HG03060 (cell line): ENCODE measurements at regions not wholly inside any gene's neighbourhood (a gene's known extent, or its start where the extent isn't known, plus 50 kb on each side); places are given as distances from the start of the nearest gene placed in this dataset.
"Not testable (repeated sequence)": the region's sequence is repeated elsewhere in the genome, so short reads cannot be mapped to it uniquely, and the experiment has no call there.

Experiments used
- ATAC-seq: cut with Tn5 transposase; IDR thresholded peaks from one replicate; pipeline ENCODE4 v1.9.1; 2021; ENCODE audit warnings: low read depth, moderate number of reproducible peaks; ENCODE audit not compliant: unreplicated experiment

DNA sequence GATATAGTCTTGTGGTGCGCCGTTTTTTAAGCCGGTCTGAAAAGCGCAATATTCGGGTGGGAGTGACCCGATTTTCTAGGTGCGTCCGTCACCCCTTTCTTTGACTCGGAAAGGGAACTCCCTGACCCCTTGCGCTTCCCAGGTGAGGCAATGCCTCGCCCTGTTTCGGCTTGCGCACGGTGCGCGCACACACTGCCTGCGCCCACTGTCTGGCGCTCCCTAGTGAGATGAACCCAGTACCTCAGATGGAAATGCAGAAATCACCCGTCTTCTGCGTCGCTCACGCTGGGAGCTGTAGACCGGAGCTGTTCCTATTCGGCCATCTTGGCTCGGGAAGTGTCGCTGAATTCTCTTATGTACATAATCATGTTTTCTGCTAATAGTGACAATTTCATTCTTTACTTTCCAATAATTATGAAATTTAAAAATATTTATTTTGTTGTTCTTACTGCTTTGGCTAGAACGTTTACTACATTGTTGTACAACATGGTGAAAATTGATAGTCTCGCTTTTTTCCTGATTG lies 61.2 kb upstream of the MINDY3 start:
- not testable (repeated sequence) for ATAC-seq

DNA sequence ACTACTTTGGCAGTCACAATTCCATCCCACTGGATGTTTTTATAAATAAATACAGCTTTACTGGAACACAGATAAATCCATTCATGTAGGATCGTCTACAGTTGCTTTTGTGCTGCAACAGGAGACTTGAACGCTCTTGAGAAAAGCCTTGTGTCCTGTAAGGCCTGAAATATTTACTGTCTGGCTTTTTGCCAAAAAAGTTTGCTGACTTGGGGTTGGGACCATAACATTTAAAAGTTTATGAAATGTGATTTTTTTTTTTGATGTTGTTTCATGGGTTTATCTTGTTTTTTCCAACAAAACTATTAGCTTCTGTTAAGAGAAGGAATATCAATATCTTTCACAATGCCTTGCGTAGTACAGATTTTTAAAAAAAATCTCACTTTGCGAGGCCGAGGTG lies 71.1 kb upstream of the MINDY3 start:
- ATAC-seq: no peak

DNA sequence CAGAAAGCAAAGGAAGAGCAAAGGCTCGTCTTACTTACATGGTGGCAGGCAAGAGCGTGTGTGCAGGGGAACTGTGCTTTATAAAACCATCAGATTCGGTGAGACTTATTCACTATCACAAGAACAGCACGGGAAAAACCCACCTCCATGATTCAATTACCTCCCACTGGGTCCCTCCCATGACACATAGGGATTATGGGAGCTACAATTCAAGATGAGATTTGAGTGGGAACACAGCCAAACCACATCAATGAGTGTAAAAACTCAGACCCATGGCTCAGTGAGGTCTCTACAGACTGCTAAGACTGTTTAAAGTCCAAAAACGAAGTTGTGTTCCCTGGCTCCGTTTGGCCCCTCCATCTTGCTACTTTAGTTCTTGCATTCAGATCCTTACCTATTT lies 79.2 kb upstream of the MINDY3 start:
- ATAC-seq: not testable (repeated sequence)

DNA sequence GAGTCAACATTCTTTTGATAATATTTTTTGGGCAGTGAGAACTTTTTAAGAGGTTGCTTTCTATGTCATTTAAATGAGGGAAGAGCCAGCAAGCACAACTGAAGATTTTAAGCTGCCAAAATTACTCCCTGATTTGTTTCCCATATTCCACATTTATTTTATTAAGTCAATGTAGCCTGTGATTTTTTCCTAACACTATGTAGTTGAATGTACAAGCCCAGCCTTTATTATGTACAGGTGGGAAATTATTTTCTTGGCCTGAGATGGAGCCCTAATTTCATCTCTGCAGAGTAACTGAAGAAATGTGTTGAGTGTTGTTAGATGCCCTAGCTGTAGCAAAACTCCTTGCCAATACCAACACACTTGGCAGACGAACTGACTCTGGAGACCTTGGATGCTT lies 83.1 kb upstream of the MINDY3 start:
- no peak for ATAC-seq

DNA sequence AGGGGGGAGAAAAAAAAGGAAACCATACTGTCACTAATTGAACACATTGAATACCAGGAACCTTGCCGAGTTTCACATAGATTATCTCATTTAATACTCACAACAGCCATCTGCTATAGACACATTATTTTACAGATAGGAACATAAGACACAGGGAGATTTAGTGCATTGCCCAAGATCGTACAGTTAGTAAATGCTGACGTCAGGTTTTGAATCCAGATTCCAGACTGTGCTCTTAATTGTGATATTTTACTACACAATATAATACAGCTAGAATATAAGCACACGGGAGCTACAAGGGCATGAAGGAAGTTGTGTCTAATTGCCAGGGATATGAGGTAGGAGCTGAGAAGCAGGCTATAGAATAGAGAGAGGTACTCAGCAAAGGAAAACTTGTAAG lies 93.9 kb upstream of the MINDY3 start:
- ATAC-seq: no peak

DNA sequence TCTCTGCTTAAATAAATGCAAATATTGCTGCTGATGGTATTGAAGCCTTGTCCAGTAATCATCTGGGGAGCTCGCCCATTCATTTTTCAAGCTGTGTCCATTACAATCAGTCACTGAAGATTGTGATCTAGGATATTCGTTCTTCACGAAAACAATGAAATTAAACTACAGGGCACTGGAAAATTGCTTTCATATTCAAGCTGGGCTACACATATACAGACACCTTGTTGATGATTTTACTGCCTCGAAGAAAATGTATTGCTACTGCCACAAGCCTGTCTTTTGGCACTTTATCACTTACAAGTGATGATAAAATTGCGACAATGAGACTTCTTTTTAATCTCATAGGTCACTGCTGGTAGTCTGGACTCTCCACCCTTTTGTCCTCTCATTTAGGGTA lies 100.0 kb upstream of the MINDY3 start:
- ATAC-seq: no peak

DNA sequence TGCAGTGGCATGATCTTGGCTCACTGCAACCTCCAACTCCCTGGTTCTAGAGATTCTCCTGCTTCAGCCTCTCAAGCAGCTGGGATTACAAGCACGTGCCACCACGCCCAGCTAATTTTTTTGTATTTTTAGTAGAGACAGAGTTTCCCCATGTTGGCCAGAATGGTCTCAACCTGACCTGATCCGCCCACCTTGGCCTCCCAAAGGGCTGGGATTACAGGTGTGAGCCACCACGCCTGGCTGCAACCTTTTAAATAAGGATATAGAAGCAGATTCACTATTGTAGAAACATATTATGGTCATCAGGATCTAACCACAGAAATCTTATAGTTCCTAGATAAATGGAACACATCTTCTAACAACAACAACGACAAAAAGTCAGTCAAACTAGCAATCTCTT lies 112.4 kb upstream of the MINDY3 start:
- not testable (repeated sequence) for ATAC-seq

DNA sequence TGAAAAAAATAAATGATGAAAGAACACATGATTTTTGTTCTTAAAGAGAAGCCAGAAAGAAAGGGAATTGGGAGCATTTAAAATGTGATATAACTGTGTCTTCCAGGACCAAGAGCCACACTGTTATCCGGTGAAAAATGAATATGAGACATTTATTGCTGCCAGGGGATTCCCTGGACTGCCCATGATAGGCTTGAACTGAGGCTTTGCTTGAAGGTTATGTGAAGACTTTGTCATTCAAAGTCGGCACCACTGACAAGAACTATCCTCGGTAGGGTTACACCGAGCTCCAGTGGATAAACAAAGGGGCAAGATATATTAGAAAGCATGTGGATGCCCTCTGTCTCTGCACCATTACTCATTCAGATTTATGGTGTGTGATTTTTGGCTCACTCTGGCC lies 125.4 kb upstream of the MINDY3 start:
- ATAC-seq: no peak

DNA sequence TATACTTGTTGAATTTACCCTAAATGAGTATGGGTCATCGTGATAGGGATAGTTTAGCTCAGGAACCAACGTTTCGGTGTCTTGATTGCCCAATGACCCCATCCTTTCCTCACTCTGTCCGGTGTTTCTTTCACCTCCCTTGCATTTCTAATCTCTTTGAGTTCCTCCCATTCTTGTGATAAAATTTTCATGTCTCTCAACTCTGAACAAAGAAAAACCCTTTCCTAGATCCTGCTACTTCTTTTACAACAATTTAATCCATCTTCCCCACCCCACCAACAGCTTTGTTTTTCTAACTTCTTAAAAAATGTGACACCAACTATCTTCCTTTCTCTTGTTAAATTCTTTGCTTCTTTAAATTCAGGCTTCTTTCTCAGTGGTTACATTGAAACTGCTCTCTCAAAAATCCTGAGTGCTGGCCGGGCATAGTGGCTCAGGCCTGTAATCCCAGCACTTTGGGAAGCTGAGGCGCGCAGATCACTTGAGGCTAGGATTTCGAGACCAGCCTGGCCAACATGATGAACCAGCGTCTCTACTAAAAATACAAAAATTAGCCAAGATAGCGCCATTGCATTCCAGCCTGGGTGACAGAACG lies 130.3 kb upstream of the MINDY3 start:
- ATAC-seq: no peak

DNA sequence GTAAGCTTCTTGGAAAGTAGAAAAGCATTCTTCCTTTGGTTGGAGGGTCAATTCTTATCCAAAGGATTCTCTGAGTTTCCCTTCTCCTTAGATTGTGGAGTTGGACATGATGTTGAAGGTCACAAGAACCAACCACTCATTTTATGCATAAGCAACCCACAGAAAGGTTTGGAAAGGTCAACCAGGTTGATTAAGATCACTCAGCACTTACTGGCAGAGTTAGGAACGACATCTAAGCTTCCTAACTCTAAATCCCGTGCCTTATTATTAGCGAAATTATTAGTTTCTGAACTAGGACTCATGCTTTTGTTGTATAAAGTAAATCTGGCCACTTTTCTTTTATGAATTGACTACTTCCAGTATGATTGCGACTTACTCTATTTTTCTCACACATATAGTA lies 137.0 kb upstream of the MINDY3 start:
- ATAC-seq: no peak

DNA sequence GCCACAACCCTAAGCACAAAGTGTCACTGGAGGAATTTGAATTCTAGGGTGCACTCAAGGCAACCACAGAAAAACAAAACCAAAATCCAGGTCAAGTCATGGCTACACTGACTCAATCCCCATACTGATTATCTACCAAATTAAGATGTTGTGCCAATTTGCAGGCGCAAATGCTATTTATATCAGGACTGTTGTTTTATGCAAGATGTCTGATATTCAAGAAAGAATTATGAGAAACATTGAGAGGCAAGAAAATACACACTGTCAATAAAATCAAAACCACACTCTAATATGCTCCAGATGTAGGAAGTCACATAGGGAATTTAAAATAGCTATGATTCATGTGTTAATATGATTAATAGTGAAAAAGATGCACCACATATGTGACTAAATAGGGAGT lies 141.3 kb upstream of the MINDY3 start:
- ATAC-seq: no peak

DNA sequence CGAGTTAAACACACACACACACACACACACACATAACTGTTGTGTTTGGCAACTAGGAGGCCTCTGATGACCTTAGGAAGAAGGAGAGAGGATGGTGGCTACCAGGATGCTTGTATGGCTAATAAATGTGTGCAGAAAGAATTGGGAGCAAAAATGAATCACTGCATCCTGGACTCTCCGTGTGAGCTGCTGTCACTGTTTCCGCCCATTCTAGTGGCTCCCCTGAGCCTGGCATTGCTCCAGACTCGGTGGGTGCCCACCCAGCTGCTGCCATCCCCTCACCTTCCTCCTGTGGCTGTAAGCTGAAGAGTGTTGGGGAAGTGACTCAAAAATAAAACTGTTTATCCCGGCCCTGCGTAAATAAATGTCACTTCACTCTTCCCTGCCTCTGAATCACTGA lies 149.5 kb upstream of the MINDY3 start:
- no peak for ATAC-seq

DNA sequence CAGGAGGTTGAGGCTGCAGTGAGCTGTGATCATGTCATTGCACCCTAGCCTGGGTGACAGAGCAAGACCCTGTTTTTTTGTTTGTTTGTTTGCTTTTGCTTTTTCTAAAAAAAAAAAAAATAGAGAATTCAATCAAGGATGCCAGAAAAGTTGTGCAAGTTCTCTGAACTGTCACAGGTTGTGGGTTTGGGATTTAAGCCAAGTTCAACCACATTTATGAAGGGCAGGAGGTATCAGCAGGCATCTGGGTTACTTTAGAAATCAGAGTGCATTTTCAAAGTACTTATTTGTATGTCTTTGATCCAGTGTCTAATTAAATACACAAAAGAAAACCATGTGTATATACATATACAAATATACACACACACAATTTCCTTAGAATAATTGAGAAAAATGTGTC lies 151.2 kb upstream of the MINDY3 start:
- ATAC-seq: no peak

DNA sequence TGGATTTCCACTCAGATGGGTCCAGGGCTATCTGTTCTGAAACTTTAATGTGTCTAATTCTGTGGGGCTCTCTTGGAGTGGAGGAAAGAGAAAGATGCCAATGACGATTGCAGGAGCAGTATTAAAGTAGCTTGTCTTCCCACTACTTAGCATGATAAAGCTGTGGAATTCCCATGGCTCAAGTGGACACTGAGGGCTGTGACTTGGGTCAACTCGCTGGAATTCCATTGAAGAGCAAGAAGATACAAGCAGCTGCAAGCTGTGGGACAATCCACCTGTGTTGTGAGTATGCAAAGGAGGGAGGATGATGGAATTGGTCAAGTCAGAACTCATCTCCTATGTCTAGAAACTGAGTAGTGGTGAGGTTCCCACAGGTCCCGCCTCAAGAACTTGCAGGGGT lies 154.2 kb upstream of the MINDY3 start:
- no peak for ATAC-seq

DNA sequence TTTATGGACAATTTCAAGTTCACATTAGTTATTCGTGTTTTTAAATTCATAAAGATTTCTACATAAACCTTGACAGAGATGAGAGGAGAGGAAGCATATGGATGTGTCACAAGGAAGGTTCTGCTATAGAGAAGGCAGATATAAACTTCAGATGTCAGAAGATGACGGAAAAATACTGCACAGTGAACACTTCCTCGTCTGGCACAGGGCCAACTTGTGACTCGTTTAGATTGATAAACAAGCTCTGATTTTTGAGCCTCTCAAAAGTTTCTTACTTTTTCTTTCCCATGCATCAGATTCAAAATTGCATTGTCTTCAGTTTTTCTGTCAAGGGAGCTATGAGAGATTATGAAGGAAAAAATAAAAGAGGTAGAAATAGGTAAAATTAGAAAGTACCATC lies 156.4 kb upstream of the MINDY3 start:
- no peak for ATAC-seq

DNA sequence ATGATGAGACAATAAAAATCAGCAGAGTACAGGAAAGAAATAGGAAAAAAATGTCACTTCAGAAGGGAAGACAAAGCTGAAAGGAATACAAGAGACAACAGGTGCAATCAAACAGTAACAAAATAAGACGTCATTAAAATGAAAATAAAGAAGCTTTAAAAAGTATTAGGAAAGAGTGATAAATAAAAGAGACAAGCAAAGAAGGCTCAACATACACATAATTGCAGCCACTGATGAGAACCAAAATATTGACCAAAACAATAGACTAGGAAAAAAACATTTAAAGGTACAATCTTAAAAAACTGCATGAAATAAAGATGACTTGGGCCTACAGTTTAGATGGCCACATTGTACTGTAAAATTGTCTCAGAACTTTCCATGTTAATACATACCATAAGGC lies 160.5 kb upstream of the MINDY3 start:
- no peak for ATAC-seq

DNA sequence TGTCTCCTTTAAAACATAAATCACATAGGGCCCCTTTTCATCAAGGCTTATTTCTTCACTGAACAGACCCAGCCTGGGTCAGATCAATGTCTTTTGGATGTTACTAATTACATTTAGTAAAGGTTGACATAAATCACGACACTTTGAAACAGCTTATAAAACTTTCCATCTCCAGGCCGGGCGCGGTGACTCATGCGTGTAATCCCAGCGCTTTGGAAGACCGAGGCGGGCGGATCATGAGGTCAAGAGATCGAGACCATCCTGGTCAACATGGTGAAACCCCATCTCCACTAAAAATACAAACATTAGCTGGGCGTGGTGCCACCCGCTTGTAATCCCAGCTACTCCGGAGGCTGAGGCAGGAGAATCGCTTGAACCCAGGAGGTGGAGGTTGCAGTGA lies 166.5 kb upstream of the MINDY3 start:
- not testable (repeated sequence) for ATAC-seq

DNA sequence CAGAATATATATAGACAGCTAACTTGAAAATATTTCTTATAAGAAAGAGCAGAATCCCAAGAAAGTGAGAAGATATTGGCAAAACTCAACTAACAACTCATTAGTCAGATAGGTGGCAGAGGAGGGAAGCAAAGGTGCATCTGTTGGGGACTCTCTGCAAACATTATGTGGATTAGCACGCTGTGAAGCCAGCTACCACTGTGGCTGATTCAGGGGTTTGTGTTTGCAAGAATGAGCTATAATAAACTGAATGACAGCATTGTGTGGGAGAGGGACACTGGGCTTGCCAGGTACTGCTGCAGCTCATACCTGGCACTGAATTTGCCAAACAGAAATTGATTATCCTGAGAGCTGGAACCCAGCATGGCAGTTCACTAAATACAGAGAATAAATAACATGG lies 170.3 kb upstream of the MINDY3 start:
- ATAC-seq: no peak

DNA sequence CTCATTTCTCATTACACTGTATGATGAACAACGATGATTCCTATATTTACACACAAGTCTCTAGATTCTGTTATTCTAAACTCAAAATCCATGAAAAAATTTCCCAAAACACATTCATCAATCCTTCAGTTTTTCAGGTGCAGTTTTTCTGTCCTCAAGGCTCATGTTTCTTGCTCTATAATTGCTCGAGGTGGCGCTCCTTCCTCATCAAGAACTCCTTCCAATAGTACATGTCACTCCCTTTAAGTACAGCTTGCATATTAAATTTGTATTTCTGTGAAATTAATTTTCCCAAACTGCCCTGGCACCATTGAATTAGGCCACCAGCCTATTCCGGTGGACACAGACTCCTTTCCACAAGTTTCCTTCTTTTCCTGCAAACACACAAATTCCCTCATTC lies 188.7 kb upstream of the MINDY3 start:
- ATAC-seq: no peak

DNA sequence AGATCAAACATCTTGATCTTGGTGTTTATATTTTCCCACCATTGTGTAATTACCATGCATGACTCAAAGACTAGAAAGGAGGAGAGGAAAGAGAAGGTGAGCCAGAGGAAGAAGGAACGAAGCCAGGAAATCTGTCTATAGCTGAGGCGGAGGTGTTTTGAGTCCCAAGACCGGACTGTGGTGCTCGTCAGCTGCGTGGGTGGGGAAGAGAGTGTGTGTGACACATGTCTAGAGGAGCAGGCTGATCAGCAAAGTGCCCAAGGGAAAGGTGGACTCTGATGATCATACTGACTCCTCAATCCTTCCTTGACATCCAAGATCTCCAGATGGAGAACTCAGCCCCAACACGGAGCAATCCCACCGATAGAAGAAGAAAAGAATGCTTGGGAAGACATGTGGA lies 189.5 kb upstream of the MINDY3 start:
- no peak for ATAC-seq

DNA sequence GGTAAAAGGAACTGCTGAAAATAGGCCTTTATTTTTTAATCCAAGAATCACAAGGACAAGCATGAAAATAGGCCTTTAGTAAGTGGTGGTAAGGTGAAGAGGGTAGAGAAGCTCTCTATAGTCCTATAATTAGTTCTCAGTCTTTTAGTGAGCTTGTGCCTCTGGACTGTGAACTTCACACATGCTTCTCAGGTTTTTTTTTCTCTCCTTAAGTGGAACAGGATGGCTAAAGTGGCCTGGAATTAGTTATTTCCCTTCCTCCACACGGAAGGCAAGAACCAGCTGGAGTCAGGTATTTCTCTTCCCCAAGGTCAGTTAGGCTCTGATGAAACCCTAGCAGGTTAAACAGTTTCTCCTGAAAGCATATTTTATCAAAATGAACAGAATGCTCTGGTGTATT lies 203.0 kb upstream of the MINDY3 start:
- ATAC-seq: no peak

DNA sequence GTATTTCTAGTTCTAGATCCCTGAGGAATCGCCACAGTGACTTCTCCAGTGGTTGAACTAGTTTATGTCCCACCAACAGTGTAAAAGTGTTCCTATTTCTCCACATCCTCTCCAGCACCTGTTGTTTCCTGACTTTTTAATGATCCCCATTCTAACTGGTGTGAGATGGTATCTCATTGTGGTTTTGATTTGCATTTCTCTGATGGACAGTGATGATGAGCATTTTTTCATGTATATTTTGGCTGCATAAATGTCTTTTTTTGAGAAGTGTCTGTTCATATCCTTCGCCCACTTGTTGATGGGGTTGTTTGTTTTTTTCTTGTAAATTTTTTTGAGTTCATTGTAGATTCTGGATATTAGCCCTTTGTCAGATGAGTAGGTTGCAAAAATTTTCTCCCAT lies 223.2 kb upstream of the MINDY3 start:
- not testable (repeated sequence) for ATAC-seq

DNA sequence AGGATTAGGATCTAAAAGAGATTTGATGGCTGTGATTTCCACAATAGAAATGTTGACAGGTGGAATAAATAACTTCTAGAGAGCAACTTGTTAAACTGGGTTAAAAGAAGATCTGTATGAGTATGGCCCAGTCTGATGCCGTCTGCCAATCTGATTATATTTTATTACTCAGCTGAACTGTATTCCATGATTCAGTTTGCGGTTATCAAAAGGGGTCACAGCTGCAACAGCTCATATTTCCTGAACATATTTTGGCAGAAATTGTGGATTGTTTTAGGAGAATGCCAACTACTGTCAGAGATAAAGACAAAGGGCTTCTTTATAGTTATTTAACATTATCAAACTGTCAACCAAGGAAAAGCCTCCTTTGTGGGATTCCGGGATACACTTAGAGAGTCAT lies 244.8 kb upstream of the MINDY3 start:
- ATAC-seq: no peak
